OCI-LY1 (cell line): ENCODE measurements at regions not wholly inside any gene's neighbourhood (a gene's known extent, or its start where the extent isn't known, plus 50 kb on each side); places are given as distances from the start of the nearest gene placed in this dataset.
A peak's percentile ranks its signal among the peaks of the same experiment; 100 is the strongest.
"Not testable (repeated sequence)": the region's sequence is repeated elsewhere in the genome, so short reads cannot be mapped to it uniquely, and the experiment has no call there.

ENCODE experiments used
- H2AFZ ChIP-seq: fragments of 200-600 bp; sonication (generic), shearing (Covaris generic); 2 replicates; pipeline ENCODE4 v1.6.0; 2014; ENCODE audit warnings: antibody characterized with exemption, mild to moderate bottlenecking, low read length
- H3F3A ChIP-seq: fragments of 200-600 bp; sonication (generic), shearing (Covaris generic); 2 replicates; pipeline ENCODE4 v1.6.0; 2014; ENCODE audit warnings: mild to moderate bottlenecking, antibody characterized with exemption, low read length, moderate library complexity; ENCODE audit not compliant: insufficient read depth
- H3K27ac ChIP-seq: fragments of 200-600 bp; sonication (generic); 2 replicates; pipeline ENCODE4 v1.5.1; 2014; ENCODE audit warnings: low read length, mixed run types, mild to moderate bottlenecking, low read depth; ENCODE audit not compliant: poor library complexity, severe bottlenecking
- H3K27me3 ChIP-seq: fragments of 200-600 bp; sonication (generic); 2 replicates; pipeline ENCODE4 v1.6.0; 2014; ENCODE audit warnings: antibody characterized with exemption, mild to moderate bottlenecking, low read length, moderate library complexity; ENCODE audit not compliant: insufficient read depth
- H3K36me3 ChIP-seq: fragments of 200-600 bp; sonication (generic); 2 replicates; pipeline ENCODE4 v1.6.1; 2014; ENCODE audit warnings: mild to moderate bottlenecking, antibody characterized with exemption, low read length, moderate library complexity, mixed read lengths; ENCODE audit not compliant: insufficient read depth
- H3K4me1 ChIP-seq: fragments of 200-600 bp; sonication (generic); 2 replicates; pipeline ENCODE4 v1.5.1; 2014; ENCODE audit warnings: mild to moderate bottlenecking, low read length, moderate library complexity; ENCODE audit not compliant: insufficient read depth, severe bottlenecking
- H3K4me2 ChIP-seq: fragments of 200-600 bp; sonication (generic), shearing (Covaris generic); 2 replicates; pipeline ENCODE4 v1.6.1; 2014; ENCODE audit warnings: low read length
- H3K4me3 ChIP-seq: fragments of 200-600 bp; sonication (generic); 2 replicates; pipeline ENCODE4 v1.5.1; 2014; ENCODE audit warnings: low read length, low read depth, mild to moderate bottlenecking, mixed read lengths; ENCODE audit not compliant: poor library complexity, severe bottlenecking
- H3K79me2 ChIP-seq: fragments of 200-600 bp; shearing (Covaris generic); 2 replicates; pipeline ENCODE4 v1.6.1; 2016; ENCODE audit warnings: mixed run types, low read length, mixed read lengths; ENCODE audit not compliant: insufficient read depth
- H3K9ac ChIP-seq: fragments of 200-600 bp; sonication (generic), shearing (Covaris generic); 2 replicates; pipeline ENCODE4 v1.6.1; 2014; ENCODE audit warnings: mild to moderate bottlenecking, low read length, mixed read lengths
- H3K9me2 ChIP-seq: fragments of 200-600 bp; sonication (generic), shearing (Covaris generic); 2 replicates; pipeline ENCODE4 v1.6.1; 2014; ENCODE audit warnings: low read depth, mild to moderate bottlenecking, low read length, mixed read lengths
- H3K9me3 ChIP-seq: fragments of 200-600 bp; shearing (Covaris generic); 2 replicates; pipeline ENCODE4 v1.6.1; 2014; ENCODE audit warnings: low read length, mixed read lengths
- H4K20me1 ChIP-seq: fragments of 200-600 bp; sonication (generic), shearing (Covaris generic); 2 replicates; pipeline ENCODE4 v1.6.0; 2016; ENCODE audit warnings: mild to moderate bottlenecking, low read length; ENCODE audit not compliant: insufficient read depth
- EZH2 ChIP-seq: fragments of 200-600 bp; sonication (generic), shearing (Covaris generic); IDR thresholded peaks from 2 replicates; pipeline ENCODE4 v1.8.0; 2017; ENCODE audit warnings: borderline replicate concordance, mixed run types, mild to moderate bottlenecking, antibody characterized with exemption, low read length, moderate library complexity, mixed read lengths
- TF ChIP-seq, protein P1 (sequence below): fragments of 200-600 bp; sonication (generic), shearing (Covaris generic); IDR thresholded peaks from 2 replicates; pipeline ENCODE4 v1.5.1; 2017; ENCODE audit warnings: mild to moderate bottlenecking, antibody characterized with exemption, low read length, moderate library complexity, mixed read lengths

DNA sequence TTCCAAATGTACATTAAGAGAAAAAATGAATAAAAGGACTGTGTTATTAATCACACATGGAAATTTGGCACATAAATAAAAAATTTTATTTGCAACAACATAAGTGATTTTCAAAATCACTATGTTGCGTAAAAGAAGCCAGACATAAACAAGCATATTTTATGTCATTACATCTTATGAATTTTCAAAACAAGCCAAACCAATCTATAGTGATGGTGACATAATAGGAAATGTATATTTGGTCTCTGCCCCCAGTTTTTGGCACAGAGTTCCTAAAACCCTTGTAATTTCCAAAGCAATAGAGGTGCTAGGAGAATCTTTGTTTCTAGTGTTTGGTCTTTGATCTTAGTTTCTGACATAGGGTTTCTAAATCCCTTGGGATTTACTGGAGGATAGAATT lies 543.3 kb downstream of the ZBBX start:
- H3K4me1 ChIP-seq, result no peaks in the 10 kb centered on the region
- no peak for TF ChIP-seq EZH2
- TF ChIP-seq, protein P1, sequence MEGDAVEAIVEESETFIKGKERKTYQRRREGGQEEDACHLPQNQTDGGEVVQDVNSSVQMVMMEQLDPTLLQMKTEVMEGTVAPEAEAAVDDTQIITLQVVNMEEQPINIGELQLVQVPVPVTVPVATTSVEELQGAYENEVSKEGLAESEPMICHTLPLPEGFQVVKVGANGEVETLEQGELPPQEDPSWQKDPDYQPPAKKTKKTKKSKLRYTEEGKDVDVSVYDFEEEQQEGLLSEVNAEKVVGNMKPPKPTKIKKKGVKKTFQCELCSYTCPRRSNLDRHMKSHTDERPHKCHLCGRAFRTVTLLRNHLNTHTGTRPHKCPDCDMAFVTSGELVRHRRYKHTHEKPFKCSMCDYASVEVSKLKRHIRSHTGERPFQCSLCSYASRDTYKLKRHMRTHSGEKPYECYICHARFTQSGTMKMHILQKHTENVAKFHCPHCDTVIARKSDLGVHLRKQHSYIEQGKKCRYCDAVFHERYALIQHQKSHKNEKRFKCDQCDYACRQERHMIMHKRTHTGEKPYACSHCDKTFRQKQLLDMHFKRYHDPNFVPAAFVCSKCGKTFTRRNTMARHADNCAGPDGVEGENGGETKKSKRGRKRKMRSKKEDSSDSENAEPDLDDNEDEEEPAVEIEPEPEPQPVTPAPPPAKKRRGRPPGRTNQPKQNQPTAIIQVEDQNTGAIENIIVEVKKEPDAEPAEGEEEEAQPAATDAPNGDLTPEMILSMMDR, result no peak
- no peaks in the 10 kb centered on the region for H3K9me2 ChIP-seq
- H3K4me2 ChIP-seq, result no peak overlapping the region
- no peaks in the 10 kb centered on the region for H3F3A ChIP-seq
- no peak overlapping the region for H3K27ac ChIP-seq
- H3K27me3 ChIP-seq, result no peaks in the 10 kb centered on the region
- no peaks in the 10 kb centered on the region for H3K79me2 ChIP-seq
- H2AFZ ChIP-seq, result no peak overlapping the region
- H4K20me1 ChIP-seq, result no peaks in the 10 kb centered on the region
- H3K4me3 ChIP-seq, result no peak overlapping the region
- H3K9ac ChIP-seq, result no peak overlapping the region
- no peaks in the 10 kb centered on the region for H3K9me3 ChIP-seq
- H3K36me3 ChIP-seq, result no peaks in the 10 kb centered on the region

DNA sequence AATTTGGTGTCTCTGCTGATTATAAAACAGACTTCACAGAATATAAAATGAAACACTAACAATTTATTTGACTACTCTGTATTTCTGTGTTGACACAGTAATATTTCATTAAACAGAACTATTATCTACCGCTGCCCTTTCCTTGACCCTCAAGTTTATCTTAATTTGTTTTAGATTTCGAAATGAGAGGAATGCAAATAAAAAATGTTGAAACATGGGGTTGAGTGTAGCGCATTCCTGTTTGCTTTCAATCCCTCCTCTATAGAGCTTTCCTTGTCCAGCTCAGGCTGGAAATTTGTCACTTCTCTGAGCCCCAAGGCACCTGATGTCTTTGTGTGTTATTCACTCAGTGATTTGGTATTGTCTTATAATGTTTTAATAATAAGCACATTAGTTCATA lies 550.2 kb downstream of the ZBBX start:
- Histone ChIP-seq H3K4me1 (no peaks in the 10 kb centered on the region), H3K9me2 (no peaks in the 10 kb centered on the region), H3F3A (no peaks in the 10 kb centered on the region), H3K79me2 (no peaks in the 10 kb centered on the region), H3K27me3 (no peaks in the 10 kb centered on the region), H3K9me3 (no peaks in the 10 kb centered on the region), H3K9ac (no peak overlapping the region), H3K27ac (no peak overlapping the region), H3K4me2 (no peak overlapping the region), H3K36me3 (no peaks in the 10 kb centered on the region), H4K20me1 (no peaks in the 10 kb centered on the region), H2AFZ (no peak overlapping the region), H3K4me3 (no peak overlapping the region)
- no peak for TF ChIP-seq EZH2
- TF ChIP-seq, protein P1, result no peak

- Histone ChIP-seq H3K36me3 (no peaks in the 10 kb centered on the region), H3K9me2 (no peaks in the 10 kb centered on the region; the same call in 1 of the 2 replicates), H4K20me1 (no peaks in the 10 kb centered on the region), H3K4me3 (no peak overlapping the region), H3K27ac (no peak overlapping the region), H3K9ac (no peak overlapping the region), H3K9me3 (no peaks in the 10 kb centered on the region), H3F3A (no peaks in the 10 kb centered on the region), H3K4me2 (no peak overlapping the region), H2AFZ (0 out of 2 replicates have a peak overlapping the region, but pooled peaks have one; percentile 22), H3K27me3 (no peaks in the 10 kb centered on the region), H3K4me1 (no peaks in the 10 kb centered on the region), H3K79me2 (no peaks in the 10 kb centered on the region)
- TF ChIP-seq, protein P1, result no peak
- TF ChIP-seq EZH2, result no peak
These were observed 561.6 kb downstream of the ZBBX start for GRCh38 chr3:166818464-166818863.

- not testable (repeated sequence) for H3K4me1 ChIP-seq, H3K27ac ChIP-seq, H3K36me3 ChIP-seq, H3K79me2 ChIP-seq, H4K20me1 ChIP-seq, H3K4me3 ChIP-seq, H3K9ac ChIP-seq, H3K27me3 ChIP-seq, H2AFZ ChIP-seq, H3K9me2 ChIP-seq, H3K9me3 ChIP-seq, H3K4me2 ChIP-seq, H3F3A ChIP-seq
These were observed 562.8 kb downstream of the ZBBX start for GRCh38 chr3:166817269-166817668.
